H7 (cell line): ENCODE measurements at regions not wholly inside any gene's neighbourhood (a gene's known extent, or its start where the extent isn't known, plus 50 kb on each side); places are given as distances from the start of the nearest gene placed in this dataset.
A peak's percentile ranks its signal among the peaks of the same experiment; 100 is the strongest.

ENCODE experiments used
- DNase-seq: peaks from one replicate; pipeline ENCODE4 v3.0.0; 2012
- H3K27me3 ChIP-seq: 2 replicates; pipeline ENCODE4 v1.6.0; 2011; ENCODE audit warnings: mild to moderate bottlenecking, low read length; ENCODE audit not compliant: control insufficient read depth, insufficient read depth
- H3K36me3 ChIP-seq: replicated peaks from 2 replicates; pipeline ENCODE4 v1.5.1; 2011; ENCODE audit warnings: low read length; ENCODE audit not compliant: control insufficient read depth, insufficient read depth
- H3K4me3 ChIP-seq: 2 replicates; pipeline ENCODE4 v1.5.1; 2011; ENCODE audit warnings: low read depth, mild to moderate bottlenecking, control low read depth, low read length, moderate library complexity; ENCODE audit not compliant: insufficient read depth

DNA sequence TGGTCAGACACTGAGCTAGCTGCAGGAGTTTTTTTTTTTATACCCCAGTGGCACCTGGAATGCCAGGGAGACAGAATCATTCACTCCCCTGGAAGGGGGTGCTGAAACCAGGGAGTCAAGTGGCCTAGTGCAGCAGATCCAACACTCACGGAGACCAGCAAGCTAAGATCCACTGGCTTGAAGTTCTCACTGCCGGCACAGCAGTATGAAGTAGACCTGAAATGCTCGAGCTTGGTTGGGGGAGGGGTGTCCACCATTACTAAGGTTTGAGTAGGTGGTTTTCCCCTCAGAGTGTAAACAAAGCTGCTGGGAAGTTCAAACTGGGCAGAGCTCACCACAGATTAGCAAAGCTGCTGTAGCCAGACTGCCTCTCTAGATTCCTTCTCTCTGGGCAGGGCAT, 537.9 kb upstream of the LCORL start:
- H3K4me3 ChIP-seq: no peak overlapping the region
- no peak for DNase-seq
- H3K36me3 ChIP-seq: no peaks in the 10 kb centered on the region

GRCh38 chr4:18556402-18556801, 534.8 kb upstream of the LCORL start:
- no peak for DNase-seq
- H3K36me3 ChIP-seq: no peaks in the 10 kb centered on the region
- no peaks in the 10 kb centered on the region for H3K27me3 ChIP-seq
- no peak overlapping the region for H3K4me3 ChIP-seq

More for the DNA sequence above, 537.9 kb upstream of the LCORL start:
- H3K27me3 ChIP-seq: no peaks in the 10 kb centered on the region

DNA sequence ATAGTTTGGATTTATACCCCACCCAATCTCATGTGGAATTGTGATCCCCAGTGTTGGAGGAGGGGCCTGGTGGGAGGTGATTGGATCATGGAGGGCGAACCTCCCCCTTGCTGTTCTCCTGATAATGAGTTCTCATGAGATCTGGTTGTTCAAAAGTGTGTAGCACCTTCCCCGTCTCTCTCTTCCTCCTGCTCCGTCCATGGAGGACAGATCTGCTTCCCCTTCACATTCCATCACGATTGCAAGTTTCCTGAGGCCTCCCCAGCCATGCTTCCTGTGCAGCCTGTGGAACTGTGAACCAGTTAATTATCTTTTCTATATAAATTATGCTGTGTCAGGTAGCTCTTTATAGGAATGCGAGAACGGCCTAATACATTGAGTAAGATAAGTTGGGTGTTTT, 518.8 kb upstream of the LCORL start:
- Histone ChIP-seq H3K36me3 (no peaks in the 10 kb centered on the region), H3K4me3 (no peak overlapping the region), H3K27me3 (no peaks in the 10 kb centered on the region)
- no peak for DNase-seq

DNA sequence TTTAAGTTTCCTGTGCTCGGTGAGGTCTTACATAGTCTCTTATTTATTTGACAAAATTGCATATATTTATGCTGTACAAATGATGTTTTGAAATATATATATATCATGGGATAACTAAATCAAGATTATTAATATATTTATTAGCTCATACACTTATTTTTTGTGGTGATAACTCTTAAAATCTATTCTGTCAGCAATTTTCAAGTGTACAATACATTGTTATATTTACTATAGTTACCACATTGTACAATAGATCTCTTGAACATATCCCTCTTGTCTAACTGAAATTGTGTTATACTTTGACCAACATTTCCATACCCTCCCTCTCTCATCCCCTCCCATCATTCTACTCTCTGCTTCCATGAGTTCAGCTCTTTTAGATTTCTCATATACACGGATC, 516.6 kb upstream of the LCORL start:
- no peak for DNase-seq
- Histone ChIP-seq H3K36me3 (no peaks in the 10 kb centered on the region), H3K27me3 (no peaks in the 10 kb centered on the region), H3K4me3 (no peak overlapping the region)

- H3K4me3 ChIP-seq: no peak overlapping the region
- no peaks in the 10 kb centered on the region for H3K27me3 ChIP-seq
- peak; percentile 36 for DNase-seq
- no peaks in the 10 kb centered on the region for H3K36me3 ChIP-seq
Measured at GRCh38 chr4:18536428-18536827, 514.9 kb upstream of the LCORL start.

GRCh38 chr4:18535948-18536347, 514.4 kb upstream of the LCORL start:
- DNase-seq: no peak
- Histone ChIP-seq H3K36me3 (no peaks in the 10 kb centered on the region), H3K27me3 (no peaks in the 10 kb centered on the region), H3K4me3 (no peak overlapping the region)

GRCh38 chr4:18533262-18533775, 511.8 kb upstream of the LCORL start:
- Histone ChIP-seq H3K36me3 (no peaks in the 10 kb centered on the region), H3K4me3 (no peak overlapping the region), H3K27me3 (no peaks in the 10 kb centered on the region)
- no peak for DNase-seq

DNA sequence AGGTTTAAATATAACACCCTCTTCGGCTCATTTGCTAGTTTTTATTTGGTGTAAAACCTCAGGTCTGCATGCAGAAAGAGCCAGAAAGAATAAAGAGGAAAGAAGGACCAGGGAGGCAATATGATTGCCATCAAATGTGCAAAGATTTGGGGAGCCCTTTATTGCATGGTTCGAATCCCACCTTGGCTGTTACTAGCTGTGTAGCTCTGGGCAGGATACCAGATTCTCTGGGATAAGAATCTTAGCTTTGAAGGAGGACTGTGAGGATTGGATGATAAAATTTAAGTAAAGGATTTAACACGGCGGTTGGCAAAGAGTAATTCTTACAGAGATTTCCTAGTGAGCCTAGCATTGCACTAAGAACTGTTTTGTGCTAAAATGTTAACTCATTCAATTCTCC, 510.2 kb upstream of the LCORL start:
- no peak for DNase-seq
- Histone ChIP-seq H3K36me3 (no peaks in the 10 kb centered on the region), H3K27me3 (no peaks in the 10 kb centered on the region), H3K4me3 (no peak overlapping the region)

- Histone ChIP-seq H3K36me3 (no peaks in the 10 kb centered on the region), H3K27me3 (no peaks in the 10 kb centered on the region), H3K4me3 (no peak overlapping the region)
- no peak for DNase-seq
Measured at GRCh38 chr4:18529482-18529881, 507.9 kb upstream of the LCORL start.

GRCh38 chr4:18524667-18525066, 503.1 kb upstream of the LCORL start:
- Histone ChIP-seq H3K4me3 (no peak overlapping the region), H3K27me3 (no peaks in the 10 kb centered on the region), H3K36me3 (no peaks in the 10 kb centered on the region)
- no peak for DNase-seq

DNA sequence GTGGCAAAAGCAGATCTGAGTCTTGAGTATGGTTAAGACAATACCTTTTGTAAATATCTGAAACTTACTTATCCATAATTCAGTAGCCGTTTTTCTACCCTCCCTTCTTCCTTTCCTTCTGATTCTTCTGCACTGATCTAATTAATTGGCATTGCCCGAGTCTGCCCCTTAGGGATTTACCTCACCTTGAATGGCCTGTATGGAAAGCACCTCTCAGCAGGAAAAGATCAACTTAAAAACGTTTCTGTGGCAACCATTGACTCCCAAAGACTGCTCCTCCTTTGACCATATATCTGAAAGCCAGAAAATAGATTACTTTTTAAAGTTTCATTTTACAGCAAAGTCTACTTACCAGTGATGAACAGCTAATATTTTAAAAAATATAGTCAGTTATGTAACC, 496.5 kb upstream of the LCORL start:
- Histone ChIP-seq H3K4me3 (no peak overlapping the region), H3K27me3 (peaks cover 5% of the 10 kb centered on the region; the same call in 1 of the 2 replicates), H3K36me3 (no peaks in the 10 kb centered on the region)
- peak; percentile 7 for DNase-seq

GRCh38 chr4:18513861-18514260, 492.3 kb upstream of the LCORL start:
- H3K27me3 ChIP-seq: peaks cover 5% of the 10 kb centered on the region; the same call in 1 of the 2 replicates
- no peak overlapping the region for H3K4me3 ChIP-seq
- DNase-seq: no peak
- no peaks in the 10 kb centered on the region for H3K36me3 ChIP-seq

GRCh38 chr4:18512718-18513117, 491.2 kb upstream of the LCORL start:
- peaks cover 1% of the 10 kb centered on the region; the same call in 1 of the 2 replicates for H3K27me3 ChIP-seq
- no peak for DNase-seq
- no peaks in the 10 kb centered on the region for H3K36me3 ChIP-seq
- H3K4me3 ChIP-seq: no peak overlapping the region

GRCh38 chr4:18511727-18512126, 490.2 kb upstream of the LCORL start:
- Histone ChIP-seq H3K4me3 (no peak overlapping the region), H3K36me3 (no peaks in the 10 kb centered on the region), H3K27me3 (no peaks in the 10 kb centered on the region; the same call in 1 of the 2 replicates)
- no peak for DNase-seq

DNA sequence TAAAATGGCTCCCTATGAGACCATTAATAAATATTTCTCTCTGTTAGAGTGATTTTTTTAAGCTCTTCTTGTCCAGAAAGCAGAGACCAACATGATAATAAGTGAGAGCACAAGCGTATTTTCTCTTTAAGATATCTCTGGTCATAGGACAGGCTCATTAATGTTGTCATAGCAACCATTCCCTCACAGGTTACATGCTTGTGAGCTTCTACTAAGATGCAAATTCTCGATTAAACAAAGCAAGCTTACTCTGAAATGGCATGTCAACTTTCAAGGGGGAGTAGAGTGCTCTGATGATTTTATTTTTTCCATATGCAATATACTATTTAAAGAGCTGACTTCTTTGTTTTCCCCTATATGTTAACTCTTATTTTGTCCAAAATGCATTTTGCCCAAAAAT, 487.2 kb upstream of the LCORL start:
- Histone ChIP-seq H3K36me3 (no peaks in the 10 kb centered on the region), H3K27me3 (no peaks in the 10 kb centered on the region), H3K4me3 (no peak overlapping the region)
- no peak for DNase-seq

DNA sequence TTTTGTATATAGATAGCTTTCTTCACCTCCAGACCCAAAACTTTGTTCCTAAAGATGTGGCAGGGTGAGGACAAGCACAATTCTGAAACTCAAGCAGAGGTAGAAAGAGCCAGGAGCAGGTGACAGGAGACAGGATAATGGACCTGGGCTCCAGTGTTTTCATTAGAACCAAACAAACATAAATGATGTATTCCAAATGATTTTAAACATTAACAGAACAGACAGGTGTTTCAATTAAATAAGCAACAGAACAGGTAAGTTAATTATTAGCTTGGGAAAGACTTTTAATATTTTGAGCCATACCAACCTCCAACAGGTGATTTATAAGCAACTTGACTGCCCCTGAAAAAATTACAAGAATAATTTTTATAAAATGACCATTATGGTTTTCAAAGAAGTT, 459.4 kb upstream of the LCORL start:
- DNase-seq: no peak

More for the DNA sequence above, 459.4 kb upstream of the LCORL start:
- H3K36me3 ChIP-seq: no peaks in the 10 kb centered on the region
- no peaks in the 10 kb centered on the region for H3K27me3 ChIP-seq
- H3K4me3 ChIP-seq: no peak overlapping the region
